ENCODE measurements at regions not wholly inside any gene's neighbourhood (a gene's known extent, or its start where the extent isn't known, plus 50 kb on each side); places are given as distances from the start of the nearest gene placed in this dataset.

DNA sequence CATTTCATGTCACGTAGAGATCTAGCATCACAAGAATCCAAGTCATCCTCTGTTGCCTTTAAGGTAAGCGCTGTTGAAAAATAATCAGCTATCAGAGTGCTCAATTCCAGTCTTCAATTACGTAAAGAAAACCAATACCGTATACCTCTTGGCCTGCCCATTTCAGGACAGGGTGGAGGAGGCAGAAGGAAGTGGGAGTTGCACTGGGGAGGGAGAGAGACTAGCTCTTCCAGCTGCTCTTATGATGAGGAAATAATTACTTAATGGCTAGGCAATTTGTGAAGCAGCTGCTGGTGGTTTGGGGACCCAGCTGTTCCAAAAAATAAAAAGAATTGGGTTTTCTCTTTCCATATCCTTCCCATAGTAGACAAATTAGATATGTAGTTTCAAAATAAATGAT is 365.8 kb upstream of the MCTP2 start:
- intact Hi-C loops (cut with DNase I; ENCODE audit: low total_unique reads): no loop called here
- peak in 1 of 2 donors; percentile 22 for DNase-seq
- Histone ChIP-seq H3K27me3 (no peaks in the 10 kb centered on the region), H3K27ac (no peak overlapping the region), H3K4me3 (no peak overlapping the region), H3K9me3 (no peaks in the 10 kb centered on the region), H3K4me1 (no peaks in the 10 kb centered on the region), H3K36me3 (no peaks in the 10 kb centered on the region)
- TF ChIP-seq, protein P1, sequence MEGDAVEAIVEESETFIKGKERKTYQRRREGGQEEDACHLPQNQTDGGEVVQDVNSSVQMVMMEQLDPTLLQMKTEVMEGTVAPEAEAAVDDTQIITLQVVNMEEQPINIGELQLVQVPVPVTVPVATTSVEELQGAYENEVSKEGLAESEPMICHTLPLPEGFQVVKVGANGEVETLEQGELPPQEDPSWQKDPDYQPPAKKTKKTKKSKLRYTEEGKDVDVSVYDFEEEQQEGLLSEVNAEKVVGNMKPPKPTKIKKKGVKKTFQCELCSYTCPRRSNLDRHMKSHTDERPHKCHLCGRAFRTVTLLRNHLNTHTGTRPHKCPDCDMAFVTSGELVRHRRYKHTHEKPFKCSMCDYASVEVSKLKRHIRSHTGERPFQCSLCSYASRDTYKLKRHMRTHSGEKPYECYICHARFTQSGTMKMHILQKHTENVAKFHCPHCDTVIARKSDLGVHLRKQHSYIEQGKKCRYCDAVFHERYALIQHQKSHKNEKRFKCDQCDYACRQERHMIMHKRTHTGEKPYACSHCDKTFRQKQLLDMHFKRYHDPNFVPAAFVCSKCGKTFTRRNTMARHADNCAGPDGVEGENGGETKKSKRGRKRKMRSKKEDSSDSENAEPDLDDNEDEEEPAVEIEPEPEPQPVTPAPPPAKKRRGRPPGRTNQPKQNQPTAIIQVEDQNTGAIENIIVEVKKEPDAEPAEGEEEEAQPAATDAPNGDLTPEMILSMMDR (IDR thresholded peaks at IDR 0.05): no peak
- TF ChIP-seq POLR2A (IDR thresholded peaks at IDR 0.05): no peak

GRCh38 chr15:93862791-93863190 is 368.6 kb upstream of the MCTP2 start:
- no peaks in the 10 kb centered on the region for H3K36me3 ChIP-seq
- intact Hi-C loops (cut with DNase I; ENCODE audit: low total_unique reads): no loop called here
- no peaks in the 10 kb centered on the region for H3K4me1 ChIP-seq
- H3K27ac ChIP-seq: no peak overlapping the region
- H3K9me3 ChIP-seq: no peaks in the 10 kb centered on the region
- TF ChIP-seq, protein P1 (IDR thresholded peaks at IDR 0.05): no peak
- TF ChIP-seq POLR2A (IDR thresholded peaks at IDR 0.05): no peak
- no peak overlapping the region for H3K4me3 ChIP-seq
- no peaks in the 10 kb centered on the region for H3K27me3 ChIP-seq
- DNase-seq: no peak

- Histone ChIP-seq H3K4me3 (no peak overlapping the region), H3K36me3 (no peaks in the 10 kb centered on the region), H3K4me1 (no peaks in the 10 kb centered on the region), H3K27ac (peak overlapping the region in 1 of 2 donors; percentile 20), H3K9me3 (no peaks in the 10 kb centered on the region), H3K27me3 (no peaks in the 10 kb centered on the region)
- intact Hi-C loops (cut with DNase I; ENCODE audit: low total_unique reads): no loop called here
- TF ChIP-seq POLR2A (IDR thresholded peaks at IDR 0.05): no peak
- TF ChIP-seq, protein P1 (IDR thresholded peaks at IDR 0.05): no peak
- DNase-seq: no peak
These were observed 369.2 kb upstream of the MCTP2 start for GRCh38 chr15:93861956-93862741.

DNA sequence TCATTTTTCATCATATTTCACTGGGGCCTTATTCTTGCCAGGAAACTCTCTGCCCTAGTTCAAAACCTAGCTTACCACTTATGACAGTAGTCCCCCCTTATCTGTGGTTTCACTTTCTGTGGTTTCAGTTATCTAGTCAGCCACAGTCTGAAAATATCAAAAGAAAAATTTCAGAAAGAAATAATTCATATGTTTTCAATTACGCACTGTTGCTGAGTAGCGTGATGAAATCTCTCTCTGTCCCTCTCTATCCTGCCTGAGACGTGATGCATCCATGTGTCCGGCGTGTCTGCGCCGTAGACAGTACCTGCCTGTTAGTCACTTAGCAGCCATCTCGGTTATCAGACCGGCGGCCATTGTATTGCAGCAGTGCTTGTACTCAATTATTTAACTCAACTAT is 369.9 kb upstream of the MCTP2 start:
- no peaks in the 10 kb centered on the region for H3K27me3 ChIP-seq
- no peak overlapping the region for H3K4me3 ChIP-seq
- H3K36me3 ChIP-seq: no peaks in the 10 kb centered on the region
- no peaks in the 10 kb centered on the region for H3K4me1 ChIP-seq
- peak overlapping the region in 1 of 2 donors; percentile 20 for H3K27ac ChIP-seq
- no peak for TF ChIP-seq POLR2A (IDR thresholded peaks at IDR 0.05)
- TF ChIP-seq, protein P1 (IDR thresholded peaks at IDR 0.05): no peak
- DNase-seq: peak; percentile 35 to 38
- intact Hi-C loops (cut with DNase I; ENCODE audit: low total_unique reads): no loop called here
- no peaks in the 10 kb centered on the region for H3K9me3 ChIP-seq

- intact Hi-C loops (cut with DNase I; ENCODE audit: low total_unique reads): no loop called here
- no peak overlapping the region for H3K27ac ChIP-seq
- H3K4me1 ChIP-seq: no peaks in the 10 kb centered on the region
- TF ChIP-seq, protein P1 (IDR thresholded peaks at IDR 0.05): no peak
- TF ChIP-seq POLR2A (IDR thresholded peaks at IDR 0.05): no peak
- no peaks in the 10 kb centered on the region for H3K9me3 ChIP-seq
- no peak for DNase-seq
- no peaks in the 10 kb centered on the region for H3K36me3 ChIP-seq
- H3K27me3 ChIP-seq: no peaks in the 10 kb centered on the region
- no peak overlapping the region for H3K4me3 ChIP-seq
These were observed 370.7 kb upstream of the MCTP2 start for GRCh38 chr15:93860701-93861100.

All from uterus (tissue), 3 donors.